Neural crest cell (in vitro differentiated cells): ENCODE measurements at regions not wholly inside any gene's neighbourhood (a gene's known extent, or its start where the extent isn't known, plus 50 kb on each side); places are given as distances from the start of the nearest gene placed in this dataset.

Source experiments
- DNase-seq: peaks from one replicate; pipeline ENCODE4 v3.0.0; 2021; ENCODE audit warnings: low read depth, mixed read lengths, low spot score
- H3K27ac Mint-ChIP-seq: one replicate; pipeline ENCODE4 v1.8.0; 2021; ENCODE audit warnings: mild to moderate bottlenecking, mixed read lengths; ENCODE audit not compliant: unreplicated experiment
- H3K27me3 Mint-ChIP-seq: 2 replicates; pipeline ENCODE4 v1.8.0; 2021; ENCODE audit warnings: low read depth, mild to moderate bottlenecking, mixed read lengths
- H3K36me3 Mint-ChIP-seq: 2 replicates; pipeline ENCODE4 v1.8.0; 2021; ENCODE audit warnings: low read depth, mild to moderate bottlenecking, mixed read lengths
- H3K4me1 Mint-ChIP-seq: 2 replicates; pipeline ENCODE4 v1.8.0; 2021; ENCODE audit warnings: mixed read lengths
- H3K4me3 Mint-ChIP-seq: one replicate; pipeline ENCODE4 v1.8.0; 2021; ENCODE audit warnings: mild to moderate bottlenecking, mixed read lengths
- H3K9me3 Mint-ChIP-seq: 2 replicates; pipeline ENCODE4 v1.8.0; 2021; ENCODE audit warnings: mixed read lengths
- CTCF ChIP-seq: fragments of 200-600 bp; sonication (generic); conservative IDR thresholded peaks from 2 replicates; pipeline ENCODE4 v1.5.0; 2021; ENCODE audit warnings: antibody characterized with exemption, mild to moderate bottlenecking

GRCh38 chr3:81311321-81311720 is 450.1 kb downstream of the GBE1 start:
- no peak overlapping the region for H3K27ac Mint-ChIP-seq
- DNase-seq: no peak
- no peaks in the 10 kb centered on the region for H3K36me3 Mint-ChIP-seq
- no peaks in the 10 kb centered on the region for H3K27me3 Mint-ChIP-seq
- no peak overlapping the region for H3K4me3 Mint-ChIP-seq
- H3K4me1 Mint-ChIP-seq: no peaks in the 10 kb centered on the region
- TF ChIP-seq CTCF: no peak
- H3K9me3 Mint-ChIP-seq: peaks cover 1% of the 10 kb centered on the region

- no peaks in the 10 kb centered on the region for H3K9me3 Mint-ChIP-seq
- TF ChIP-seq CTCF: no peak
- DNase-seq: no peak
- H3K36me3 Mint-ChIP-seq: no peaks in the 10 kb centered on the region
- no peaks in the 10 kb centered on the region for H3K27me3 Mint-ChIP-seq
- H3K27ac Mint-ChIP-seq: no peak overlapping the region
- no peaks in the 10 kb centered on the region for H3K4me1 Mint-ChIP-seq
- H3K4me3 Mint-ChIP-seq: no peak overlapping the region
Observed at GRCh38 chr3:81308306-81308705, 453.1 kb downstream of the GBE1 start.

- no peaks in the 10 kb centered on the region for H3K36me3 Mint-ChIP-seq
- H3K27me3 Mint-ChIP-seq: no peaks in the 10 kb centered on the region
- no peaks in the 10 kb centered on the region for H3K9me3 Mint-ChIP-seq
- TF ChIP-seq CTCF: no peak
- H3K4me1 Mint-ChIP-seq: no peaks in the 10 kb centered on the region
- no peak for DNase-seq
- no peak overlapping the region for H3K4me3 Mint-ChIP-seq
- no peak overlapping the region for H3K27ac Mint-ChIP-seq
Observed at GRCh38 chr3:81307221-81307620, 454.2 kb downstream of the GBE1 start.

- Mint-ChIP-seq H3K9me3 (no peaks in the 10 kb centered on the region), H3K4me3 (no peak overlapping the region), H3K4me1 (peaks cover 9% of the 10 kb centered on the region), H3K36me3 (no peaks in the 10 kb centered on the region), H3K27me3 (no peaks in the 10 kb centered on the region), H3K27ac (no peak overlapping the region)
- DNase-seq: no peak
- no peak for TF ChIP-seq CTCF
Observed at GRCh38 chr3:81303321-81303720, 458.1 kb downstream of the GBE1 start.

- H3K27me3 Mint-ChIP-seq: no peaks in the 10 kb centered on the region
- H3K9me3 Mint-ChIP-seq: no peaks in the 10 kb centered on the region
- peak; percentile 45 for DNase-seq
- no peak overlapping the region for H3K4me3 Mint-ChIP-seq
- TF ChIP-seq CTCF: peak; percentile 86
- peaks cover 9% of the 10 kb centered on the region for H3K4me1 Mint-ChIP-seq
- no peaks in the 10 kb centered on the region for H3K36me3 Mint-ChIP-seq
- no peak overlapping the region for H3K27ac Mint-ChIP-seq
Observed at GRCh38 chr3:81302045-81302444, 459.4 kb downstream of the GBE1 start.

GRCh38 chr3:81301230-81301629 is 460.2 kb downstream of the GBE1 start:
- TF ChIP-seq CTCF: no peak
- Mint-ChIP-seq H3K27ac (no peak overlapping the region), H3K9me3 (no peaks in the 10 kb centered on the region), H3K4me3 (no peak overlapping the region), H3K36me3 (no peaks in the 10 kb centered on the region), H3K27me3 (no peaks in the 10 kb centered on the region), H3K4me1 (peaks cover 9% of the 10 kb centered on the region)
- DNase-seq: no peak
